Thyroid gland (tissue), 4 donors: ENCODE measurements at regions not wholly inside any gene's neighbourhood (a gene's known extent, or its start where the extent isn't known, plus 50 kb on each side); places are given as distances from the start of the nearest gene placed in this dataset.
A peak's percentile ranks its signal among the peaks of the same experiment; 100 is the strongest.

Experiments used
- DNase-seq, 2 donors: peaks; one replicate each; pipeline ENCODE4 v3.0.0-alpha.2; 2019
- H3K27ac ChIP-seq, 3 donors: fragments of 200-600 bp; sonication (generic); 1 replicate in 2 of 3; 2 replicates in 1 of 3; pipeline ENCODE4 v1.5.1; 2016 to 2019; ENCODE audit warnings: mild to moderate bottlenecking in 1 of 3, moderate library complexity in 1 of 3
- H3K27me3 ChIP-seq: fragments of 200-600 bp; sonication (generic); one replicate; pipeline ENCODE4 v1.5.1; 2019
- H3K36me3 ChIP-seq, 2 donors: fragments of 200-600 bp; sonication (generic); one replicate each; pipeline ENCODE4 v1.5.1; 2016 to 2019
- H3K4me1 ChIP-seq, 2 donors: fragments of 200-600 bp; sonication (generic); one replicate each; pipeline ENCODE4 v1.5.1; 2017 to 2019
- H3K4me3 ChIP-seq, 3 donors: fragments of 200-600 bp; sonication (generic); replicated peaks in 1 of 3; 1 replicate in 2 of 3; 2 replicates in 1 of 3; pipeline ENCODE4 v1.5.1; 2016; ENCODE audit warnings: mild to moderate bottlenecking in 1 of 3
- H3K9me3 ChIP-seq: fragments of 200-600 bp; sonication (generic); one replicate; pipeline ENCODE4 v1.5.1; 2017
- CTCF ChIP-seq, 6 experiments: fragments of 200-600 bp in 3 of 6; fragments of 450-650 bp in 3 of 6; sonication (generic) in 3 of 6; IDR thresholded peaks; one replicate each; pipeline ENCODE4 v1.5.1; 2016 to 2019; ENCODE audit warnings: antibody characterized with exemption in 6 of 6, mild to moderate bottlenecking in 2 of 6, inconsistent platforms in 1 of 6, moderate library complexity in 1 of 6
- POLR2A ChIP-seq, 2 donors: fragments of 450-650 bp; IDR thresholded peaks; one replicate each; pipeline ENCODE4 v1.6.1; 2017; ENCODE audit warnings: antibody characterized with exemption in 2 of 2, mild to moderate bottlenecking in 2 of 2, moderate library complexity in 1 of 2
- WGBS, 2 donors: methylation state at CpG; one replicate each; pipeline ENCODE4 v1.1.5; 2017; 5-methylcytosine and 5-hydroxymethylcytosine counted together
- intact Hi-C: fragments of 100-400 bp; cut with DNase I; formaldehyde crosslinking; loops from one replicate; pipeline ENCODE4 v1.15.1; 2023

- intact Hi-C loops = no loop called here
- H3K36me3 ChIP-seq = no peaks in the 10 kb centered on the region
- H3K4me1 ChIP-seq = peaks cover 24 to 29% of the 10 kb centered on the region in 2 donors
- no peak for TF ChIP-seq POLR2A (IDR thresholded peaks at IDR 0.05)
- TF ChIP-seq CTCF (IDR thresholded peaks at IDR 0.05) = no peak
- no peaks in the 10 kb centered on the region for H3K27me3 ChIP-seq
- no peak for DNase-seq
- no peak overlapping the region for H3K4me3 ChIP-seq
- WGBS, 2 donors = 39 to 49% methylated on average over 3 of the region's 3 CpGs
- peak overlapping the region in 1 of 3 donors; percentile 8 for H3K27ac ChIP-seq
- H3K9me3 ChIP-seq = no peaks in the 10 kb centered on the region
These were observed 144.5 kb downstream of the CCDC34 start for GRCh38 chr11:27218421-27219038.

GRCh38 chr11:27217948-27218420 lies 145.0 kb downstream of the CCDC34 start:
- Histone ChIP-seq H3K4me3 (no peak overlapping the region), H3K36me3 (no peaks in the 10 kb centered on the region), H3K27ac (peak overlapping the region in 1 of 3 donors; percentile 8), H3K27me3 (no peaks in the 10 kb centered on the region), H3K4me1 (peaks cover 24 to 34% of the 10 kb centered on the region in 2 donors), H3K9me3 (no peaks in the 10 kb centered on the region)
- WGBS, 2 donors = 38 to 41% methylated on average over 1 of the region's 1 CpG
- DNase-seq = peak in 1 of 2 donors; percentile 5
- no peak for TF ChIP-seq POLR2A (IDR thresholded peaks at IDR 0.05)
- TF ChIP-seq CTCF (IDR thresholded peaks at IDR 0.05) = no peak
- intact Hi-C loops = no loop called here

GRCh38 chr11:27217496-27217895 lies 145.5 kb downstream of the CCDC34 start:
- Histone ChIP-seq H3K9me3 (no peaks in the 10 kb centered on the region), H3K27ac (no peak overlapping the region), H3K4me1 (peaks cover 24 to 35% of the 10 kb centered on the region in 2 donors), H3K27me3 (no peaks in the 10 kb centered on the region), H3K36me3 (no peaks in the 10 kb centered on the region), H3K4me3 (no peak overlapping the region)
- intact Hi-C loops = no loop called here
- DNase-seq = no peak
- 92 to 96% methylated on average over 2 of the region's 2 CpGs for WGBS, 2 donors
- TF ChIP-seq POLR2A (IDR thresholded peaks at IDR 0.05) (no peak), CTCF (IDR thresholded peaks at IDR 0.05) (no peak)

- H3K27me3 ChIP-seq = no peaks in the 10 kb centered on the region
- TF ChIP-seq CTCF (IDR thresholded peaks at IDR 0.05) = no peak
- no peak for TF ChIP-seq POLR2A (IDR thresholded peaks at IDR 0.05)
- intact Hi-C loops = no loop called here
- peak; percentile 51 to 61 for DNase-seq
- peaks cover 24 to 35% of the 10 kb centered on the region in 2 donors for H3K4me1 ChIP-seq
- no peak overlapping the region for H3K4me3 ChIP-seq
- 20 to 28% methylated on average over 5 of the region's 5 CpGs for WGBS, 2 donors
- no peaks in the 10 kb centered on the region for H3K9me3 ChIP-seq
- peak overlapping the region; percentile 27 to 61 (median 61) for H3K27ac ChIP-seq
- no peaks in the 10 kb centered on the region for H3K36me3 ChIP-seq
These were observed 146.5 kb downstream of the CCDC34 start for GRCh38 chr11:27216270-27217149.
